GM12873 (cell line): ENCODE measurements at regions not wholly inside any gene's neighbourhood (a gene's known extent, or its start where the extent isn't known, plus 50 kb on each side); places are given as distances from the start of the nearest gene placed in this dataset.

Experiments
- TF ChIP-seq, protein P1 (sequence below): IDR thresholded peaks from 2 replicates; pipeline ENCODE4 v1.5.1; 2012; ENCODE audit warnings: low read depth, mild to moderate bottlenecking, moderate library complexity, low read length, control low read depth; ENCODE audit not compliant: insufficient read depth; ENCODE audit errors: missing control alignments

DNA sequence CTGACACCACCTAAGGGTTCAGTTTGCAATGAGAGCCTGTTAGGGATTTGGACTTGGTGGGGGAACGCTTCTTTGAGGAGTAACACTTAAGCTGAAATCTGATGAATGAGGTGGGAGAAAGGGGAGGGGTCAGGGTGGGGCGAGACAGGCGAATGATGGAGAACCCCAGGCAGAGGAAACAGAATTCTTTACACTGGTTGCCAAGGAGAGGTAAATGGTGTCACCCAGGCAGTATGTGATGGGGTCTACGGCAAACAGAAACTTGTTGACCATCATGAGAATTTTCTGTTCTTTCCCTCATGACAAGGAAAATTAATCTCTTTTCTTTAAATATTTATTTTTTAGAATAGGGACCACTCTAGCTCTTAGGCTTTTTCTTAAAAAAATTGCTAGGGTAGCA lies 157.2 kb upstream of the MITF start:
- TF ChIP-seq, protein P1, sequence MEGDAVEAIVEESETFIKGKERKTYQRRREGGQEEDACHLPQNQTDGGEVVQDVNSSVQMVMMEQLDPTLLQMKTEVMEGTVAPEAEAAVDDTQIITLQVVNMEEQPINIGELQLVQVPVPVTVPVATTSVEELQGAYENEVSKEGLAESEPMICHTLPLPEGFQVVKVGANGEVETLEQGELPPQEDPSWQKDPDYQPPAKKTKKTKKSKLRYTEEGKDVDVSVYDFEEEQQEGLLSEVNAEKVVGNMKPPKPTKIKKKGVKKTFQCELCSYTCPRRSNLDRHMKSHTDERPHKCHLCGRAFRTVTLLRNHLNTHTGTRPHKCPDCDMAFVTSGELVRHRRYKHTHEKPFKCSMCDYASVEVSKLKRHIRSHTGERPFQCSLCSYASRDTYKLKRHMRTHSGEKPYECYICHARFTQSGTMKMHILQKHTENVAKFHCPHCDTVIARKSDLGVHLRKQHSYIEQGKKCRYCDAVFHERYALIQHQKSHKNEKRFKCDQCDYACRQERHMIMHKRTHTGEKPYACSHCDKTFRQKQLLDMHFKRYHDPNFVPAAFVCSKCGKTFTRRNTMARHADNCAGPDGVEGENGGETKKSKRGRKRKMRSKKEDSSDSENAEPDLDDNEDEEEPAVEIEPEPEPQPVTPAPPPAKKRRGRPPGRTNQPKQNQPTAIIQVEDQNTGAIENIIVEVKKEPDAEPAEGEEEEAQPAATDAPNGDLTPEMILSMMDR: no peak

GRCh38 chr3:69579306-69580041 lies 159.8 kb upstream of the MITF start:
- TF ChIP-seq, protein P1: no peak

GRCh38 chr3:69569520-69569919 lies 169.7 kb upstream of the MITF start:
- TF ChIP-seq, protein P1: no peak

DNA sequence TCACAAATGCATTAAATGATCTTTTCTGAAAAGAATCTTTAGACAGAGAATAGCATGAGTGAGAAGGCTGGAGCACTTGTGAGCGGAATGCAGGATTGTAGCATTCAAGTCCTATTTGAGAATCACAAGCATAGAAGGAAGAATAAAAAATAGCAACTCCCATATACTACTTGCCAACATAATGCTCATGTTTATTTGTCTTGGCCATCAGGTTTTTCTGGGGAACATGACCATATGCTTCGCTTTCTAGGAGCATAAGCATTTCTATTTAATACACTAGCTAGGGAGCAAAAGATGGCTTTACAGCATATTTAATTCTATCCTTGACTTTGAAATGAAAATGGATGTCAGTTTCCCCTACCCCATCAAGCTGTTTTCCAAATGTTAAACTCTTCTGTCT lies 170.3 kb upstream of the MITF start:
- TF ChIP-seq, protein P1: no peak

- TF ChIP-seq, protein P1: no peak
Measured at GRCh38 chr3:69568458-69568857, 170.8 kb upstream of the MITF start.

GRCh38 chr3:69567710-69568052 lies 171.6 kb upstream of the MITF start:
- TF ChIP-seq, protein P1: no peak

- TF ChIP-seq, protein P1: no peak
Measured at GRCh38 chr3:69567023-69567709, 172.1 kb upstream of the MITF start.
